ENCODE measurements at regions not wholly inside any gene's neighbourhood (a gene's known extent, or its start where the extent isn't known, plus 50 kb on each side); places are given as distances from the start of the nearest gene placed in this dataset.
A peak's percentile ranks its signal among the peaks of the same experiment; 100 is the strongest.

DNA sequence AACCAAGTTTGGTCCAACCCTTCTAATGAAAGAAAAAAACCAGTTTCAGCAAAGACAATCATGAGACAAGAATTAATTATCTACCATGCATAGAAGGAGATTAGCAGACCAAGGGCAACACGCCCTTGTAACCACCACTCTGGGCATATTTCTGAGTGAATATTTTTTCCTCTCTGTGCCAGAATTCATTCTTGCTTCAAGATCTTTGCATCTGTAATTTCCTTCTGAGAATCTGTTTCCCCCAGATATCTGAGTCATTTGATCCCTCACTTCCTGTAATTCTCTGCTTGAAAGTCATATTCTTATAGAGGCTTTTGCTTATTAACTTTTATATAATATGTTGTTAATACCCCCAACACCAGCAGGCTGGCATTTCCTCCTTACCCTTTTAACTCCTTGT is 243.7 kb downstream of the SLC16A7 start:
- peak; percentile 3 for DNase-seq (ENCODE audit: low spot score)

DNA sequence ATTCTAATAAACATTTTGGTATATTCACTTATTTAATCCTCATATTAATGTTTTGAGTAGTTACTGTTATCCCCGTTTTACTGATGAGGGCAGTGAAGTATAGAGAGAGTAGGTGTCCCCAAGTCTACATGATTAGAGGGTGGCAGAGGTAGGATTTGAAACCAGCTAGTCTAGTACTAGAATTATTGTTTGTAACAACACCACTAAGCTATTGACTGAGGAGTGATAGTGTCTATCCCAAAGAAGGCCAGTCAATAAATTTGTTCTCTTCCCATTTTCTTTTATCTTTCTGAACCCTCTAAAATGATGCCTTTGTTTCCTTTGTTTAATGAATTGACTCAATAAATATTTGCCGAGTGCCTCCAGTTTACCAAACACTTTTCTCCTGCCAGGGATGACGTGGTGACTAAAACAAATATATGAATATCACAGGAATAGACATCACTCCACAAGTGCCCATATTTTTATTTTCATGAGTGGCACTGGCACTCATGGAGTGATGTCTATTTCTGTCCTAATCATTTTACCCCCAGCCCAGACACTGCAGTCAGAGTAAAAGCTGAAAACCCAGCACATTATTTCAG is 247.5 kb downstream of the SLC16A7 start:
- no peak for DNase-seq (ENCODE audit: low spot score)

DNA sequence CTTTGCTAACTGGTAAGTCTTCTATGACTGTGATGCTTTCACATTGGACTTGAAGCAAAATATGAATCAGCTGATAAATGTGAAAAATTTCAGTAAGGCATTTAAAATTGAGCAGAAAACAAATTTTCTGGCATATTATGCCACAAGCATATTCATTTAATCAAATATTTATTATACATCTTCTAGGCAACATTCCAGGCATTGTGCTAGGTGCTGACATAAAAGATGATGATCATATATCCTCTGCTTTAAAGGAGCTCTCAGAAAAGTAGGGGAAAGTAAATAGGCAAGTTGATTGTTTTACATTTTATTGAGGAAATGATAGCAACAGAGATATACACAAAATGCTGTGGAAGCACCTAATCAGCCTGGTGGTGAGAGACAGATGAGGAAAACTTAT is 248.9 kb downstream of the SLC16A7 start:
- DNase-seq (ENCODE audit: low spot score) = no peak

DNA sequence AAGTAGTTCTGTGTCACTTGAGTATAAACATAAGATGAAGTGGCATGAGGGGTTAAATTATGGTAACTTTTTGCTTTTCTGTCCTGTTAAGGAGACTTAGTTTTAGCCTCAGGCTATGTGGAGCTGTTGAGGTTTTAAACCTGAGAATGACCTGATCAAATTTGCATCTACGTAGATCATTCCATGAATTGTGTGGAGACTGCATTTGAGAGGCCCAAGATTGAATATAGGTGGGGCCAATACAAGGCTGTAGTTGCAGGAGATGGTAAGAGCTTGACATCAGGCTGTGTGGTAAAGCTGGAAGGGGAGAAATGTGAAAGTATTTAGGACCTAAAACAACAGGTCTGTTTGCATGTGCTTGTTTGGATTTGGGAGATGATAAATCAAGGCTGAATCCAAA is 249.5 kb downstream of the SLC16A7 start:
- DNase-seq (ENCODE audit: low spot score) = no peak

DNA sequence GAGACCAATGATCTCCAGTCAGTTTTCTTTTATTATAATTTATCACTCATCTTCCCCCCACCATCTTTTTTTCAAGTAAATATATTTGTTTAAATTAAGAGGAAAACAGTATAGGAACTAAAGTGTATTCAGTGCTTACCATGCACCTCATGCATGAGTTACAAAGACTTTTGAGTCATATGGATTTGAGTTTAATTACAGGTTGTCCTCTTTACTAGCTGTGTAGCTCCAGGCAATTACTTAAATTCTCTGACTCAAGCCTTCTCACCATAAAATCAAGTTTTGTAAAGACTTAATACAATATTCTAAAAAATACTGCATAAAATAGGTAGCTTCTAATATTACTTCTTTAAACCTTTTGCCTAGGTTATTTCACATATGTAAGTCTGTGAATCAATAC is 251.3 kb downstream of the SLC16A7 start:
- DNase-seq (ENCODE audit: low spot score) = no peak

DNA sequence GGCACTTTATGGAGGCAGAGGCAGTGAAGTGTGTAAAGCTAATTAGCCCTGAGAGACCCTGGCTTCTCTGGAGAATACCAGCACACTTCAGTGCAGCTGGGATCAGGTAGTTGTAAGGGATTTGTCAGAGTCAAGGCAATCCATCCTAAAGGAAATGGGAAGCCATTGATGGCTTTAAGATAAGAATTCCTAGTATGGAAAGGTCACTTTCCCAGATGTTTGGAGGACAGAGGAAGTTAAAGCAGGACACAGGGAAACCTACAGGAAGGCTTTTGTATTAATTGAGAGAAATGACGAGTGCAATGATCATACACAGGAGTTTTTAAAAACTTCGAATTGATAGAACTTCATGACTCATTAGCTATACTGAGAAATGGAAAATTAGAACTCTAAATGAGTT is 254.4 kb downstream of the SLC16A7 start:
- DNase-seq (ENCODE audit: low spot score) = no peak

DNA sequence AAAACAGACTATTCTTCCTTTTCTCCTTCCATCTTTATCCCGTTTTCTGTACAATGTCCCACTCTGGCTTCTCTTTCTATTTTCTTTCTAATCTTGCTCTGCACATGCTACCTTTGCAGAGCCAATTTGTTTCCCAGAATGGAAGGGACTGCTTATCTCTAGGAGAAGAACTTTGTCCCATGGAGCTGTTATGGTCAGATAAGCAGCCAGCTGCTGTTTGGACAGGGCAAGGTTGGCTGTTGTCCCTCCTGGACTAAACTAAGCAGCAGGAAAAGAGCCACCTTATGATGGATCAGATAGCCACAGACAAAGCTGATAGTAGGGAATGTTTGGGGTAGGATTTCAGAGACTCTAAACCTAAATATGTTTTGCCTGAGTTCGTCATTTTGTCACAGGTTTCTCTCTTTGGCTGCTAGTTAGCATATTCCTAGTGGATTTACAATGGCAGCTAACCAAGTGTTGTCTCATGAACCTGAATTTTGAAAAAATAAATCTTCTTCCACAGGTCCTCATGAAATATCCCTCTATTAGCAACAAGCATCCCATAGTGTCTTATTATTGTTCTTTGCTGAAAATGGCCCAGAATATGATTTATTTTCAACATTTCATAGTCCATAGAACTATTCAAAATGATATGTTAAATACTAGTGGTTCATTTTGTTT is 262.8 kb downstream of the SLC16A7 start:
- DNase-seq (ENCODE audit: low spot score) = no peak

DNA sequence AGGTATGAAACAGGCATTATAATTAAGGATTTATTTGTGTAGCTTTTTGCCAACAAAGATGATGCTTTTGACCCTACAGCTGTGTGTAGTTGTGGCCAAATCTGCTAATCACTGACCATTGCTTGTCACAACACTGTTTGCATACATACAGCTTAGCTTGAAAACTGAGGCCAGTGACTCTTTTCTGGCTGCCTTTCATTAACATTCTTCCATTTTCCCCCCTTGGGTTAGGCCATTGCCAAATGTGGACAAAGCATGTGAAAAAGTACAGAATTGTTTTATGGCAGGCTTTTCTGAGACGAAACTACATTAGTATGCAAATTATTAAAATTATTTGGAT is 263.3 kb downstream of the SLC16A7 start:
- no peak for DNase-seq (ENCODE audit: low spot score)

DNA sequence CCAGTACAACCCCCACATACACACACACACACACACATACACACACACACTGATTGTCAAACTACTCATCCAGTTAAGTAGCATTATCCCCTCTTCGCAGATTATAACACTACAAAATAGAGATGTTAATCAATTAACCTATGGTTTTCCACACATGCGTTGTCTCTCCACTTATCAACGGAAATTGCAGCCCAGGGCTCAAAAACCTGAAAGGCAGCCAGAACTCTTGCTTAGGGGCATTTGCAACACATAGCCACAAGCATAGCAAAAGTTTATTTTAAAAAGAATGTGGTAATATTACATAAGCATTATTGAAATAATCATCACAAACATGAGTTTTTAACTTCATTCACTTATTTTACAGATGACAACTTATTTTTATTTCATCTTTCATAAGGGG is 265.8 kb downstream of the SLC16A7 start:
- no peak for DNase-seq (ENCODE audit: low spot score)

DNA sequence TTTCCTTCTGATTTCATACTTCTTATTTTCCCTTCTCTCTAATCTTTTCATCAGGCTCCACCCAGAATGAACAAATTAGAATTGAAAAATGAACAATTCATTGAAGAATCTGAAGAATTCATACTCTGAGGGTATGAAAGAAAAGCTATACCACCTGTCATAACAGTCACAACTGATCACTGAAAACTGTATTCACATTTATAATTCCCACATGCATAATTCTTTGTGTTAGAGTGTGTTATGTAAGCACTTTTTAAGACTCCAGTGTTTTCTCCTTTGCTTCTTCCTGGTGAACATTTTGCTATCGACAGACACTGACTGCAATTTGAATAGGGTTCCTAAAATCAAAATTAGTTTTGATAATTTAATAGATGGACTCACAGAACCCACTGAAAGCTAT is 271.2 kb downstream of the SLC16A7 start:
- DNase-seq (ENCODE audit: low spot score) = no peak

DNA sequence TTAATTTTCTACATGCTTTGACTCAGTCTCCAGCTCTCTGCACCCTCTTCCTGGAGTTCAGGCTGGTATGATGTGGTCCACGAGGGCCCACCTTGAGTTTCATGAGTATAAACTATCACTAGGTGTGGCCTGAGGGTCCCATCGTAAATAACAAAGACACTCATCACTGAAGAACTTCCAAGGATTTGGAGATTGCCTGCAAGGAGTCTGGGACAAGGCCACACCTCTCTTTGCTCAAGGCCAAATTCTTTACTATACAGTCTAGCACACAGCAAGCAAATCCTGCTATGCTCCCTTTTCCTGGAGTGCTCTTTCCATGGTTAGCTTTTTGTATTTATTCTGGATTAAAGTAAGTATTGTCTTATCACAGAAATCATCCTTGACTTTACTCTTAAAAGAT is 271.9 kb downstream of the SLC16A7 start:
- DNase-seq (ENCODE audit: low spot score) = no peak

DNA sequence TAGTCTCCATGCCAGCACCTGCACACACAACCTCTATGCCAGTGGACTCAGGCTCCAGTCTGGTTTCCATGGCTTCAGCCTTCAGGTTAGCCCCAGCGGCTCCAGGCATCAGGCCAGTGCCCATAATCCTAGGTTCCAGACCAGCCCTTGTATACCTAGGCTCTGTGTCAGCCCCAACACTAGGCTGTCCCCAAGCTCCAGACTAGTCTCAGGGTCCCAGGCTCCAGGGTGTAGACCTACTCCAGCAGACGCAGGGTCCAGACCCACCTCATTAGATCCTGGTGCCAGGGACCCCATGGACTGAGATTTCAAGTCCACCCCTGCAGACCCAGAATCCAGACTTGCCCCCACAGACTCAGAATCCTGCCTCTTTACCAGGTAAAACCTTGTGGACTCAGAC is 275.9 kb downstream of the SLC16A7 start:
- DNase-seq (ENCODE audit: low spot score) = no peak

DNA sequence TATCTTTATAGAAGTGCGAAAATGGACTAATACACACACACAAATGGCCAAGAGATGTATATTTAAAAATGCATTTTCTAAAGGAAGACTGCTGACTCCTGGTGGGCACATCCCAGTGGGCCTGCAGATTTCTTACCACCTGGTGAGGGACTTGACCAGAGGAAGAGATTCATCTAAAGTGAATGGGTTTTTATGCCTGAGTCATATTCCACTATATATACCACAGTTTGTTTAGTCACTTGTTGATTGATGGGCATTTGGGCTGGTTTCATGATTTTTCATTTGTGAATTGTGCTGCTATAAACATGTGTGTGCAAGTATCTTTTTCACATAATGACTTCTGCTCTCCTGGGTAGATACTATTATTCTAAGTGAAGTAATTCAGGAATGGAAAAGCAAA is 277.3 kb downstream of the SLC16A7 start:
- no peak for DNase-seq (ENCODE audit: low spot score)

DNA sequence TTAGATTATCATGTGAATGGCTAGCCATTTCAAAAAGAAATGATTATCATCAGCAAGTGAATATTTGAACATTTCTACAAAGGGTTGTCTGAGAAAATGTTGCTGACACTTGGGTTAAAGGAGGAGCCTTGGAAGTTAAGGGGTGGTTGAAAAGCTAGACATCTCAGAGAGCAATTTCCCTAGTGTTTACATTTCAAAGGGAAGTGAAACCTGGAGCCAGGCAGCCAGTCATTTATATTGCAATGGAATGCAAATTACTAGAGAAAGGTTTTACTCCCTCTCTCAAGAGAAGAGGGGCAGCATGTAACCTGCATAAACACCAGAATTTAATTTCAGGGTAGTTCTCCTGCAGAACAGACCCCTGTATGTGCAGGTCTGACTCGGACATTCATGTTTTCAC is 279.0 kb downstream of the SLC16A7 start:
- no peak for DNase-seq (ENCODE audit: low spot score)

DNA sequence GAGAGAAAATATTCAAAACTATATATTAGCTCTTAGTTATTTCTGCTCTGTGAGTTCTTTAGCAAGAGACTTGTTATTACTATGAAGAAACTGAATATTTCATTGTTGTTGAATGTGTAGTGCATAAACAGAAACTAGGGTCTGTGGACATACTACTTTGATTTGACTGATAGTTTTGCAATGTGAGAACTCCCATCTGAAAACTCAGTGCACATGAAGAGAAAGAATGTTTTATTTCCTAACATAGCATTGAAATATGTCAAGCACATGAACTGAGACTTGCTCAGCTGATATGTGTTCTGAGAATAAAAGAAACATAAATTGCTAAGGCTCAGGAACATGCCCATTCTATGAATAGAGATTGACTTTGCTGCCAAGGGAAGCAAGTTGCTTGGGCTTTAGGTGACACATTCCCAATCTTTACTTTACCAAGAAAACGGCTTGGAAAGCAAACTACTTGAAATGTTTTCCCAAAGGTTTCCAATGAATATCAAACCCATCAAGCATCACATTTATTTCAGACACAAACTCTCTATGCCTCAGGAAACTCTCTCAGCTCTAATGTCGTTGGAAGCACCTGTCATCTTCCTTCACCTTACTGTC is 290.4 kb downstream of the SLC16A7 start:
- no peak for DNase-seq (ENCODE audit: low spot score)

DNA sequence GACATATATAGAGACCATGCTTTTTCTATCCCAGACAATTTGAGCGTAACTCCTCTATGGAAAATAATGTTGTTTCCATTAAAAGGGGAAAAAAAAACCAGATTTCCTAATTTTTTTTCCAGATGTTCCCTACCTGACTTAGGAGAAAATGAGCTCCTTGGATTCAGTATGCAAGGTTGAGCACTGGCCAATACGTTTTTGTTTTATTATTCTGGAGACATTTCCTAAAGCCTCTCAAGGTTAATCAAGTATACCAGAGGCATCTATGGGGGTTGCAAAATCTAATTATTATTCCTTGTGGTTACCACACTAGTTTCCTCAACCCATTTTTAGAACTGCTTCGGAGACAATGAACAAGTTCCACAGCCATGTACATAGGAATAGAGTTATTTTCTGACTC is 291.3 kb downstream of the SLC16A7 start:
- DNase-seq (ENCODE audit: low spot score) = no peak

DNA sequence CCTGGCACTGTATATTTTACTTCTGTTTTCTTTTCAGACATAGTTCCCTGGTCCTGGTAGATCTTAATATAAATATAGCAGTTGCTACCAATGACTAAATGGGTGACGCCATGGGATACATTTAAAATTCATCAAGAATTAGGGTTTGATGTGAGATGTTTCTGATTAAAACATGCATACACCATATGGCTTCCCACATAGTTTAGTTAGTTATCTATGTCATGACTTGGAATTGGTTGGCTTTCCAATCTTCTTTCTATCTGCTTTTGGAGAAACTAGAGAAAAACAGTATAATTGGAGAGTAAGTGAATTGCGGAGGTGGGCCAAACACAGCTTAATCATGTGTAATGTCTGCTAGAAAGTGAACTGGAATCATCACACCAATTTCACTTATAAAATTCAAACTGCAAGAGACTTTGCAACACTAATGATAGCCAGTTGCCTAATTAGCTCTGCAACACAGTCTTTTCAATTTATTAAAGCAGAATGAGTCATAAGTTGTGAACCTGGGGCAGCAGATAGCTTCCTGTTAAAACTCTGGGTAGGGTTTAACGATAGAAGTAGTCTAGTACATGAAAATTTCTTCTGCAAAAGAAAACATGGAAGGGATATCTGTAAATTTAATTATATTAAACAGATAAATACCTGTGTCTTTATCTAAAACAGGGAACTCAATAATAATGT is 295.2 kb downstream of the SLC16A7 start:
- DNase-seq (ENCODE audit: low spot score) = no peak

DNA sequence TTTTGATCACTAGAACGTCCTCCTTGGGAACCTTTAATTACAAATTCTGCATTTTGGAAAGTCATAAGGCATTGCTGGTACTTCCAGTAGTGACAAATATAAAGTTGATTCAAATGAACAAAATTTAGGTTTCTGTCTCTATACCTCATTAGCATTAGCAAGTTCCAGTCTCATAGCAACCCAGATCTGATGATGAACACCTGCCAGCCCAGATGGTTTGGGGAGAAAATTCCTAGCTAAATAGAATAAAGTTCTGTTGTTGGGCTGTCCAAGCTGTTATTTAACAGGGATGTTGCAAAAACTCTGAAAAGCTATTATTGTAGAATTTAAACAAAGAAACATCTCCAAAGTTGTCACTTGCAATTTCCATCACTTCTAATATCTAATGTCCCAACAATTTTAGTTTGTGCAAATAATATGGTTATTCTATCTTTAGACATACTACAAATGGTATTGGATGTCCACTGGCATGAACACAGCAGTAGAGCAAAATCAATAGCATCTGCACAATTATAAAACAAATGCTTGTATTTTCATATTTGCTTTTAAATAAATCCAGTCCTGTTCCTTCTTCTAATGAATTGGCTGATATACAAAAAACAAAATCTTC is 299.4 kb downstream of the SLC16A7 start:
- no peak for DNase-seq (ENCODE audit: low spot score)

DNA sequence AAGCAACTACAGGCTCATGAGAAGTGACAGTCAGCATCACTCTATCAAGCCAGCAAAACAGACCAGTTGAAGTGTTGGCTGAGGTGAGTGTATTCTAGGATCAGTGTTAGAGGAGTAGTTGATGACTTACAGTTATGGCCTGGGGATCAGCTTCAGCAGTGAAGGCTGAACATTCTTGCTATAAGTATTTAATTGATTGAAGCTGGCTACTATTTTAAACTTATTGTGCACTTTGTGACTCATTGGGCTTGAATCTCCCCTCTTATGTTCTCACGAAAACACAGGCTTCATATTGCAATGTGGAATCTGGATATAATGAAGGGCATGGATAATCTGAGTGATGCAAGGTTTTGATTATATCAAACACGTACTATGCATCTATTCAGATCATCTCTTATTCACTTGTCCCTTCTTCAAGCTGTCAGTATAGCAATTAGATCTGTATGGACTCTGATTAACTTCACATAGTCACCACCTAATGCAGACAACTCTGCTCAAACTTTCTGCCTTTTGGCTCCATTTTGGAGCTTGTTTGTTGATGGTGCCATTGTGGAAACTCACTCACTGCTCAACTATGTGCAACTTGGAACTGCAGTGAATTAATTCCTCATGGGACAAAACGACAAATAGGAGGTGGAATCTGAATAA is 309.2 kb downstream of the SLC16A7 start:
- DNase-seq (ENCODE audit: low spot score) = no peak

DNA sequence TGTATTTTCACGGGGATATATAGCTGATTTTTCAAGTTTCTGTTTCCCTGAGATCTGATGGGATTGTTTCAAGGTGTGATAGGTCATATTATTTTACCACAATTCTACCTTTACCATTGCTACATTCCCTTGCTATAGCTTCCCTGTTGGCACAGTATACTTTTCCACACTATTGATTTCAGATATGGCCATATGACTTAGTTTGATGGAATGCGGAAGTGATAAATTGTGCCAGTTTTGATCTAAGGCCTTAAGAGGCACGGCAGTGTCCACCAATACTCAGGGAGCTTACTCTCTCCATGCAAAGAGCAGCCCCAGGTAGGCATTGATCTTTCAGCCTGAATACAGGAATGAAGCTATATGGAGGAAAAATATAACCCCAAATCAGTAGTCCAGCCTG is 315.7 kb downstream of the SLC16A7 start:
- DNase-seq (ENCODE audit: low spot score) = peak; percentile 7

DNA sequence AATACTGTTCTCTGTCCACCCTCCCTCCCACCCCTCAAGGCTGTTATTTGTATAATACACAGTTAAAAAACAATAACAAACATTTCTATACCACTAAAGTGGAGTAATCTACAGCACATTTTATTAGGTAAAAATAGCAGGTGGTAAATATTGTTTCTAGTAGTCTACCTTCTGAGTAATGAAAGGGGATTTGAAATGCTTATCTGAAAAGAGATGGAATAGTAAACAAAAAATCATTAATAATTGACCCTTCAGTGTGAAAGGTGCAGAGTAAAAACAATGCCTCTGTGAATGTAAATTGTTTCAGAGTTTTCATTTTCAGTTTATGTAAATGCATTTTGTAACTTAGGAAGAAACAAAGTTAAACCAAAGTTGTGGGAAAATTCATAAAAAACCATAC is 321.2 kb downstream of the SLC16A7 start:
- DNase-seq (ENCODE audit: low spot score) = no peak

DNA sequence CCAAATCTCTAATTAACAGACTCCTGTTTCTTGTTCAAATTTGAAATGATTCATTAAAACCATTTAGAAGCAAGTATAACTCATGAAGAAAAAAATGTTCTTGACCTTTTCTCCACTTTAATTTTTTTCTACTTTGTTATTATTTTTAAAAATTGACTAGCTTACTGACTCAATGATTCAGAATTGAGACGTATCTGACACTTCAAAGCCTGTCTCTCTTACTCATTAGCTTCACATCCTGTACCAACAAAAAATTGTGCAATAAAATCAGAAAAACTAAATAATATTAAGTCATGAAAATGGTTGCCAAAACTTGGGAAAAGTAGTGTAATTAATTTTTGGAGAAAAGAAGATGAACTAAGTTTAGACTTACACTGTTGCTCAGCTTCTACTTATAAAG is 331.2 kb downstream of the SLC16A7 start:
- DNase-seq (ENCODE audit: low spot score) = no peak

DNA sequence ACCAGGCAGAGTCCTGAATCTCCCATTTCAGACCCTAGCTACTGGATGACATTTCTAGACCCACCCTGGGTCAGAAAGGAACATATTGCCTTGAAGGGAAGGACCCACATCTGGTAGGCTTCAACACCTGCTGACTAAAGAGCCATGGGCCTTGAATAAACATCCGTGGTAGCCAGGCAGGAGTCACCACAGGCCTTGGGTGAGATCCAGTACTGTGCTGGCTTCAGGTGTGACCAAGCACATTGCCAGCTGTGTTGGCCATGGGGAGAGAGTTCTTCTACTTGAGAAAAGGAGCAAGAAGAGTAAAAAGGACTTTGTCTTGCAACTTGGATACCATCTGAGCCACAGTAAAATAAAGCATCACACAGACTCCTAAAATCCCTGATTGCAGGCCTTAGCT is 332.6 kb downstream of the SLC16A7 start:
- DNase-seq (ENCODE audit: low spot score) = peak; percentile 7

Data from kidney tubule cell (primary cell).